Vagina (tissue), 2 donors: ENCODE measurements at regions not wholly inside any gene's neighbourhood (a gene's known extent, or its start where the extent isn't known, plus 50 kb on each side); places are given as distances from the start of the nearest gene placed in this dataset.

Source experiments
- DNase-seq, 2 donors: peaks; one replicate each; pipeline ENCODE4 v3.0.0-alpha.2; 2017; ENCODE audit errors: extremely low spot score in 2 of 2
- H3K27ac ChIP-seq: fragments of 200-600 bp; sonication (generic); one replicate; pipeline ENCODE4 v1.5.1; 2019
- H3K27me3 ChIP-seq: fragments of 200-600 bp; sonication (generic); one replicate; pipeline ENCODE4 v1.5.1; 2019
- H3K36me3 ChIP-seq, 2 donors: fragments of 200-600 bp; sonication (generic); one replicate each; pipeline ENCODE4 v1.5.1; 2017 to 2019
- H3K4me1 ChIP-seq: fragments of 200-600 bp; sonication (generic); one replicate; pipeline ENCODE4 v1.5.1; 2019
- H3K4me3 ChIP-seq, 2 donors: fragments of 200-600 bp; sonication (generic); 1 replicate in 1 of 2; 2 replicates in 1 of 2; pipeline ENCODE4 v1.5.1; 2016 to 2019
- H3K9me3 ChIP-seq: fragments of 200-600 bp; sonication (generic); one replicate; pipeline ENCODE4 v1.5.1; 2019
- CTCF ChIP-seq, 3 experiments: fragments of 450-650 bp in 2 of 3; fragments of 200-600 bp in 1 of 3; sonication (generic) in 1 of 3; IDR thresholded peaks; one replicate each; pipeline ENCODE4 v1.5.1; 2017 to 2019; ENCODE audit warnings: antibody characterized with exemption in 3 of 3, mild to moderate bottlenecking in 2 of 3, moderate library complexity in 2 of 3
- POLR2A ChIP-seq, 2 donors: fragments of 450-650 bp; IDR thresholded peaks; one replicate each; pipeline ENCODE4 v1.6.1; 2017; ENCODE audit warnings: antibody characterized with exemption in 2 of 2, mild to moderate bottlenecking in 2 of 2, moderate library complexity in 2 of 2
- POLR2AphosphoS5 ChIP-seq, 2 donors: sonication (generic); formaldehyde crosslinking; IDR thresholded peaks; one replicate each; pipeline ENCODE4 v1.9.0; 2017; ENCODE audit warnings: antibody characterized with exemption in 2 of 2, mild to moderate bottlenecking in 2 of 2, low read depth in 1 of 2; ENCODE audit not compliant: insufficient read depth in 1 of 2
- intact Hi-C: fragments of 100-400 bp; cut with DNase I; formaldehyde crosslinking; loops from one replicate; pipeline ENCODE4 v1.15.1; 2023

- Histone ChIP-seq H3K27me3 (no peaks in the 10 kb centered on the region), H3K9me3 (no peaks in the 10 kb centered on the region), H3K27ac (no peak overlapping the region), H3K4me1 (no peaks in the 10 kb centered on the region), H3K36me3 (no peaks in the 10 kb centered on the region), H3K4me3 (no peak overlapping the region)
- TF ChIP-seq CTCF (IDR thresholded peaks at IDR 0.05) (no peak), POLR2AphosphoS5 (IDR thresholded peaks at IDR 0.05; ENCODE audit: insufficient read depth in 1 of 2, low read depth in 1 of 2) (no peak), POLR2A (IDR thresholded peaks at IDR 0.05) (no peak)
- intact Hi-C loops = no loop called here
- no peak for DNase-seq
These were observed 107.8 kb upstream of the MANEA start for GRCh38 chr6:95469511-95469910.

- H3K27me3 ChIP-seq = no peaks in the 10 kb centered on the region
- H3K36me3 ChIP-seq = no peaks in the 10 kb centered on the region
- no peak for DNase-seq
- intact Hi-C loops = no loop called here
- no peak overlapping the region for H3K27ac ChIP-seq
- no peak overlapping the region for H3K4me3 ChIP-seq
- H3K9me3 ChIP-seq = no peaks in the 10 kb centered on the region
- TF ChIP-seq CTCF (IDR thresholded peaks at IDR 0.05) (no peak), POLR2A (IDR thresholded peaks at IDR 0.05) (no peak), POLR2AphosphoS5 (IDR thresholded peaks at IDR 0.05; ENCODE audit: insufficient read depth in 1 of 2, low read depth in 1 of 2) (no peak)
- H3K4me1 ChIP-seq = no peaks in the 10 kb centered on the region
These were observed 98.4 kb upstream of the MANEA start for GRCh38 chr6:95478941-95479340.

GRCh38 chr6:95487817-95488216 lies 89.5 kb upstream of the MANEA start:
- H3K9me3 ChIP-seq = no peaks in the 10 kb centered on the region
- no peaks in the 10 kb centered on the region for H3K27me3 ChIP-seq
- no peak for TF ChIP-seq POLR2AphosphoS5 (IDR thresholded peaks at IDR 0.05; ENCODE audit: insufficient read depth in 1 of 2, low read depth in 1 of 2)
- TF ChIP-seq POLR2A (IDR thresholded peaks at IDR 0.05) = no peak
- TF ChIP-seq CTCF (IDR thresholded peaks at IDR 0.05) = no peak
- no peaks in the 10 kb centered on the region for H3K4me1 ChIP-seq
- no peak overlapping the region for H3K27ac ChIP-seq
- no peaks in the 10 kb centered on the region for H3K36me3 ChIP-seq
- intact Hi-C loops = no loop called here
- no peak for DNase-seq
- H3K4me3 ChIP-seq = no peak overlapping the region

GRCh38 chr6:95489185-95489863 lies 88.0 kb upstream of the MANEA start:
- Histone ChIP-seq H3K4me1 (no peaks in the 10 kb centered on the region), H3K36me3 (no peaks in the 10 kb centered on the region), H3K9me3 (no peaks in the 10 kb centered on the region), H3K4me3 (no peak overlapping the region), H3K27ac (no peak overlapping the region), H3K27me3 (no peaks in the 10 kb centered on the region)
- TF ChIP-seq CTCF (IDR thresholded peaks at IDR 0.05) (no peak), POLR2A (IDR thresholded peaks at IDR 0.05) (no peak), POLR2AphosphoS5 (IDR thresholded peaks at IDR 0.05; ENCODE audit: insufficient read depth in 1 of 2, low read depth in 1 of 2) (no peak)
- intact Hi-C loops = no loop called here
- no peak for DNase-seq

GRCh38 chr6:95496769-95497426 lies 80.4 kb upstream of the MANEA start:
- no peak for DNase-seq

More at GRCh38 chr6:95496769-95497426, 80.4 kb upstream of the MANEA start:
- H3K27ac ChIP-seq = no peak overlapping the region
- H3K4me3 ChIP-seq = no peak overlapping the region
- H3K9me3 ChIP-seq = no peaks in the 10 kb centered on the region
- no peaks in the 10 kb centered on the region for H3K36me3 ChIP-seq
- intact Hi-C loops = no loop called here
- TF ChIP-seq CTCF (IDR thresholded peaks at IDR 0.05) = no peak
- TF ChIP-seq POLR2AphosphoS5 (IDR thresholded peaks at IDR 0.05; ENCODE audit: insufficient read depth in 1 of 2, low read depth in 1 of 2) = no peak
- TF ChIP-seq POLR2A (IDR thresholded peaks at IDR 0.05) = no peak
- no peaks in the 10 kb centered on the region for H3K4me1 ChIP-seq
- no peaks in the 10 kb centered on the region for H3K27me3 ChIP-seq
